Endothelial cell of umbilical vein (primary cell): ENCODE measurements at regions not wholly inside any gene's neighbourhood (a gene's known extent, or its start where the extent isn't known, plus 50 kb on each side); places are given as distances from the start of the nearest gene placed in this dataset.

Experiments
- CTCF ChIP-seq, 2 donors: IDR thresholded peaks; 1 replicate in 1 of 2; 2 replicates in 1 of 2; pipeline ENCODE4 v1.5.1; 2011; ENCODE audit warnings: low read length in 2 of 2, mild to moderate bottlenecking in 2 of 2, moderate library complexity in 2 of 2, control low read depth in 1 of 2, inconsistent platforms in 1 of 2, low read depth in 1 of 2; ENCODE audit not compliant: insufficient read depth in 1 of 2; ENCODE audit errors: extremely low read depth in 1 of 2
- EZH2 ChIP-seq: IDR thresholded peaks from 2 replicates; pipeline ENCODE4 v1.6.1; 2012; ENCODE audit warnings: borderline replicate concordance, low read depth, mild to moderate bottlenecking, moderate library complexity, low read length, inconsistent platforms; ENCODE audit not compliant: severe bottlenecking
- GATA2 ChIP-seq: IDR thresholded peaks from 2 replicates; pipeline ENCODE4 v1.7.0; 2011; ENCODE audit warnings: low read depth, mild to moderate bottlenecking, moderate library complexity, mixed read lengths, low read length; ENCODE audit not compliant: insufficient read length, insufficient read depth

GRCh38 chr2:8376603-8377410 lies 305.0 kb upstream of the ID2 start:
- TF ChIP-seq GATA2 (no peak), EZH2 (no peak), CTCF (IDR thresholded peaks at IDR 0.05; ENCODE audit: extremely low read depth in 1 of 2, insufficient read depth in 1 of 2, low read depth in 1 of 2, low read length in 2 of 2) (no peak)
